ENCODE measurements at regions not wholly inside any gene's neighbourhood (a gene's known extent, or its start where the extent isn't known, plus 50 kb on each side); places are given as distances from the start of the nearest gene placed in this dataset.
"Not testable (repeated sequence)": the region's sequence is repeated elsewhere in the genome, so short reads cannot be mapped to it uniquely, and the experiment has no call there.

GRCh38 chr10:8396675-8397074, 342.2 kb downstream of the GATA3 start:
- no peak for DNase-seq

- DNase-seq, result no peak
Observed at GRCh38 chr10:8398771-8399170, 344.3 kb downstream of the GATA3 start.

GRCh38 chr10:8400151-8400550, 345.7 kb downstream of the GATA3 start:
- DNase-seq, result no peak

- no peak for DNase-seq
Observed at GRCh38 chr10:8400892-8401291, 346.4 kb downstream of the GATA3 start.

- DNase-seq, result no peak
Observed at GRCh38 chr10:8401531-8401930, 347.0 kb downstream of the GATA3 start.

- DNase-seq, result no peak
Observed at GRCh38 chr10:8402576-8402975, 348.1 kb downstream of the GATA3 start.

- DNase-seq, result no peak
Observed at GRCh38 chr10:8403711-8404371, 349.4 kb downstream of the GATA3 start.

GRCh38 chr10:8404721-8405120, 350.2 kb downstream of the GATA3 start:
- DNase-seq, result no peak

GRCh38 chr10:8405596-8405995, 351.1 kb downstream of the GATA3 start:
- no peak for DNase-seq

- no peak for DNase-seq
Observed at GRCh38 chr10:8407501-8408021, 353.1 kb downstream of the GATA3 start.

- DNase-seq, result no peak
Observed at GRCh38 chr10:8410506-8410905, 356.0 kb downstream of the GATA3 start.

GRCh38 chr10:8412541-8412940, 358.1 kb downstream of the GATA3 start:
- no peak for DNase-seq

GRCh38 chr10:8415029-8415428, 360.5 kb downstream of the GATA3 start:
- DNase-seq, result not testable (repeated sequence)

GRCh38 chr10:8416192-8416701, 361.8 kb downstream of the GATA3 start:
- no peak for DNase-seq

- DNase-seq, result no peak
Observed at GRCh38 chr10:8416760-8417159, 362.3 kb downstream of the GATA3 start.

- DNase-seq, result no peak
Observed at GRCh38 chr10:8417631-8418030, 363.1 kb downstream of the GATA3 start.

GRCh38 chr10:8418631-8419030, 364.1 kb downstream of the GATA3 start:
- no peak for DNase-seq

- DNase-seq, result no peak
Observed at GRCh38 chr10:8420182-8420581, 365.7 kb downstream of the GATA3 start.

- no peak for DNase-seq
Observed at GRCh38 chr10:8424555-8425211, 370.2 kb downstream of the GATA3 start.

GRCh38 chr10:8428654-8429053, 374.2 kb downstream of the GATA3 start:
- no peak for DNase-seq

- no peak for DNase-seq
Observed at GRCh38 chr10:8430321-8430720, 375.8 kb downstream of the GATA3 start.

- DNase-seq, result no peak
Observed at GRCh38 chr10:8431511-8431910, 377.0 kb downstream of the GATA3 start.

- DNase-seq, result no peak
Observed at GRCh38 chr10:8435186-8436055, 380.9 kb downstream of the GATA3 start.

All from 8988T (cell line).